ENCODE measurements at regions not wholly inside any gene's neighbourhood (a gene's known extent, or its start where the extent isn't known, plus 50 kb on each side); places are given as distances from the start of the nearest gene placed in this dataset.

DNA sequence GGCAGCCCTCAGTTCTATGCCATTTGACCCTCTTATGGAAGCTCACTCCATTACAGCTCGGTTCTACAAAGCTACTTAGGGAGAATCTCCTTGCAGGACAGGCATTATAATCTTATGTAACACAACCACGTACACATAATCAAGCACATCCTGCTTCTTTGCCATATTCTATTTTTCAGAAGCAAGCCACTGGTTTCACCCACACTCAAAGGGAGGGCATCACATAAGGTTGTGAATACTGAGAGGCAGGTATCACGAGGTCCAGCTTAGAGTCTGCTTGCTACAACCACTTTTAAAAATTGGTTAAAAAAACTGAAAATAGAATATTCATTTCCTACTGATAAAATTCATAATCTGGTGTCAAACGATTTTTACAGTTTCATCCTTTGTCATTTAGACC is 589.2 kb downstream of the SLC16A7 start:
- TF ChIP-seq, protein P1, sequence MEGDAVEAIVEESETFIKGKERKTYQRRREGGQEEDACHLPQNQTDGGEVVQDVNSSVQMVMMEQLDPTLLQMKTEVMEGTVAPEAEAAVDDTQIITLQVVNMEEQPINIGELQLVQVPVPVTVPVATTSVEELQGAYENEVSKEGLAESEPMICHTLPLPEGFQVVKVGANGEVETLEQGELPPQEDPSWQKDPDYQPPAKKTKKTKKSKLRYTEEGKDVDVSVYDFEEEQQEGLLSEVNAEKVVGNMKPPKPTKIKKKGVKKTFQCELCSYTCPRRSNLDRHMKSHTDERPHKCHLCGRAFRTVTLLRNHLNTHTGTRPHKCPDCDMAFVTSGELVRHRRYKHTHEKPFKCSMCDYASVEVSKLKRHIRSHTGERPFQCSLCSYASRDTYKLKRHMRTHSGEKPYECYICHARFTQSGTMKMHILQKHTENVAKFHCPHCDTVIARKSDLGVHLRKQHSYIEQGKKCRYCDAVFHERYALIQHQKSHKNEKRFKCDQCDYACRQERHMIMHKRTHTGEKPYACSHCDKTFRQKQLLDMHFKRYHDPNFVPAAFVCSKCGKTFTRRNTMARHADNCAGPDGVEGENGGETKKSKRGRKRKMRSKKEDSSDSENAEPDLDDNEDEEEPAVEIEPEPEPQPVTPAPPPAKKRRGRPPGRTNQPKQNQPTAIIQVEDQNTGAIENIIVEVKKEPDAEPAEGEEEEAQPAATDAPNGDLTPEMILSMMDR (IDR thresholded peaks at IDR 0.05), result no peak
- no peak for TF ChIP-seq POLR2A (IDR thresholded peaks at IDR 0.05)

All from right lobe of liver (tissue), 4 donors.